Endometrium (tissue), 2 donors: ENCODE measurements at regions not wholly inside any gene's neighbourhood (a gene's known extent, or its start where the extent isn't known, plus 50 kb on each side); places are given as distances from the start of the nearest gene placed in this dataset.

ENCODE experiments used
- FAIRE-seq: peaks from 2 replicates; lab custom pipeline; 2012; peaks lifted over from hg19 to GRCh38; lab: Jason Lieb, UNC
- donor health status: control.
- donor health status: control.

DNA sequence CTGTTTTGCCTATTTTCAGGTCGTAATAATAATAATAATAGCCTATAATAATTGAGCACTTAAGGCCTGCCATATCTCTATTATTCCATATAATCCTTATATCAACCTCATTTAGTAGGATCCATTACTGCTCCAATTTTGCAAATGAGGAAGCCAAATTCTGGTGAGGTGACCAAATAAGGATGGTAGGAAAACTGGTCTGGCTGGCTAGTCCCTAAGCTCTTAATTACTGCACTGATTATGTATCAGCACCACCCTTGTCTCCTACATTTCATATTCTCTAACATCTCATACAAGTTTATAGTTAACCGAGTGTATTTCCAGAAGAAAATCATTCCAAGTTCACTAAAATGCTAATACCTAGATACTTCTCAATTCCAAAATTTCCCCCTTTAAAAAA is 166.5 kb upstream of the RGMB start:
- no peak for FAIRE-seq

GRCh38 chr5:98608052-98608451 is 165.4 kb upstream of the RGMB start:
- no peak for FAIRE-seq

DNA sequence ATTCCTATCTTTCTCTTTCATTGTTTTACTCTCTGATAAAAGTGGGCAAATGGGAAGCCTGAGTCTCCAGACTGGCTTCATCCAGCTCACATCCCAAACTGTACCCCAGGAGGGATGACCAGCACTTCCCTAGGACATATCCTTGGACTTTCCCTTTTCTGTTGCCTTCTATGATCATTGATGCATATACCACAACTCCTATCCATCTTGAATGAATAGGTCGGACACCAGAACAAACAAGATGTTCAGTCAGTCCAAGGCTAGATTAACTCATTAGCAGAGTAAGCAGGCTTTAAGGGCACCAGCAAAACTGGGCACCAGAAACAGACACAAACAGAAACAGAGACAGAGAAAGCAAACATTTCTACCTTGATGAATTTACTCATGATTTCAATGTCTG is 159.1 kb upstream of the RGMB start:
- FAIRE-seq, result no peak

DNA sequence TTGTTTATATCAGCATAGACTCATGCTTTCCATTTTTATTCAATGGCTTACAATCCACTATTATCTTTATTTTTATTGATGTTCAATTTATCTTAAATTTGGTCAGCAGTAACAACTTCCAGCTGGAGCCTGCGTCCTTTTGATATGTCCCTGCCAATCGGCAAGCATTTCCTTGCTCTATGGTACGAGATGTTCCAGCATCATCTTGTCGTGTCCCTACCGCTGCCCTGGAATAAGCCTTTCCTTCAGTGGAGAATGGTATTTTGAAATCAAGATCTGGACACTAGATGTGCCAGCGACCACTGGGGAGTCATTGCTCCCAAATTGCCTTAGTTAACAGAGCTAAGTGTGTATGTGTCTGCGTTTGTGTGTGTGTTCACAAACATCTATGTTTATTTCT is 151.6 kb upstream of the RGMB start:
- no peak for FAIRE-seq

DNA sequence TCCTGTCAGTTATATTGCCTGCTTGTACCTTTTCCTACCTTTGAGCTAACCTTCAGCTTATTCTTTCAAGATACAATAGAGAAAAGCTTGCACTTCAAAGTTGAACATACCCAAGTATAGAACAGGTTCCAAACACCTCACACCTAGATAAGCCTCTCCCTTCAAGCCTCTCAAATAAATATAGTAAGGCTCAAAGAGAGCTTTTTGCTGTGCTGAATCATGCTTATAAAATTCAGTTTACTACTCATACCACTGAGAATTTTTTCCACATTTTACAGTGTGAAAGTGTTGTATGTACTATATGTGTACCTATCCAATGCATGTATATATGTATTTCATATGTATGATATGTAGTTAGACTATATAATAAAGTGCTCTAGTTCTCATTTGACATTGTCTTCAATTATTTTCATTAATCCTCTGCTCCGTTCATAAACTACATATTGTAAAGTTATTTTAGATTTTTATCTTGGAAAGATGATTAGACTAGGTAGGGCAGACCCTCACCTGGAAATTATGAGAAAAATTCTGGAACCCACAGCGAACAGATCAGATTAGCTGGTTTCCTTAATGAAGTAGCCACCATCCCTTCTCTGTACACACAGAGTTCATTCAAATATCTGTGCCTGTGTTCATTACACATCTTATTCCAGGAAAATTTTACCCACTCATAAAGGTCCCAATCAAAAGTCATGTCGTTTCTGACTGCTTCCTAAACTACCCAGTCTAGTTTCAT is 149.2 kb upstream of the RGMB start:
- FAIRE-seq, result no peak

GRCh38 chr5:98627121-98627520 is 146.3 kb upstream of the RGMB start:
- no peak for FAIRE-seq

- no peak for FAIRE-seq
Measured at GRCh38 chr5:98630621-98631020, 142.8 kb upstream of the RGMB start.

DNA sequence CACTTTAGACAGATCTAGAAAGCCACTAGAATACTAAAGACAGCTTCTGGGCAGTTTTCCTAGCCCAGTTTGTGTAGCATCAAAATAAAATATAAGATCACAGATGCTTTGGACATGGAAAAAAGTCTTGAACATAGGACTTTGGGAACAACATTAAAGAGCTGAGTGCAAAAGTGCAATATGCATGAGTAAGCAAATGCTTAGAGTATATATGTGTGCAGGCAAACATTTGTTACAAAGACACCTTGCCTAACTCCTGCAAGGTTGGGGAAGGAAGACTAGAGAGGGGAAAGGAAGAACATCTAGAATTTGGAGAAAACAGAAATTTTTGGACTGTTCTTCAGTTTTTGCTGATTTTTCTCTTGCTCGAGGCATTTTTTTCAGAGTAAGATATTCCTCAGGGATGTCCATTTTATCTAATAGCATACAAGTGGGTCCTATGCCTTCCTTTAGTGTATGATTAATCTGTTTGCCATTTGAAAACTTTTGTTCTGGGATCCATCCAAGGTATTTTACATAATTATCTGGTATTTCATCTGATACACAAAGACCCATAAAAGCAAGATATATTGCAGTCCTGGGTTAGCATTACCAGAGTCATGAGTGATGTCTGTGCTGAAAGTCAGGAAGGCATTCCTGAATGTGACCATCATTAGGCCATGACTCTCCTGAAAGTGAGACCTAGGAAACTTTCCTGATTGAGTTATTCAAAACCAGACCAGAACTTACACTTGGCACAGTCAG is 142.0 kb upstream of the RGMB start:
- FAIRE-seq, result no peak

DNA sequence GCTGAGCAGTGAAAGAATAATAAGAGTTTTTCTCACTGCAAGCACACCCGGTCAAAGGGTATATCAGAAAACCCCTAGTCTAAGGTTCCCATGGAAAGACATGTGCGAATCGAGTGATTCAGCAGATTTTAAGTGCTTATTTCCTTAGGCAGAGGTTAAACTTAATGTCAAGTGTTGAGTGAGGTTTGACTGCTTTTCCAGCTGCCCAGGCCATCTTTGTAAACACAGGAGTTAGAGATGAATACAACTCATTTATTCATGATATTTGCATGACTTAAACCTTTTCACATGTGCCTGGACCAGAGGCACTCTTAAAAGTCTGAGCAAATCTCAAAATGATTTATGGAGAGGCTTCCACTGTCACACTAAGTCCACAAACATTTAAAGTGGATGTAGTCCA is 137.8 kb upstream of the RGMB start:
- no peak for FAIRE-seq

- no peak for FAIRE-seq
Measured at GRCh38 chr5:98637116-98637515, 136.3 kb upstream of the RGMB start.

DNA sequence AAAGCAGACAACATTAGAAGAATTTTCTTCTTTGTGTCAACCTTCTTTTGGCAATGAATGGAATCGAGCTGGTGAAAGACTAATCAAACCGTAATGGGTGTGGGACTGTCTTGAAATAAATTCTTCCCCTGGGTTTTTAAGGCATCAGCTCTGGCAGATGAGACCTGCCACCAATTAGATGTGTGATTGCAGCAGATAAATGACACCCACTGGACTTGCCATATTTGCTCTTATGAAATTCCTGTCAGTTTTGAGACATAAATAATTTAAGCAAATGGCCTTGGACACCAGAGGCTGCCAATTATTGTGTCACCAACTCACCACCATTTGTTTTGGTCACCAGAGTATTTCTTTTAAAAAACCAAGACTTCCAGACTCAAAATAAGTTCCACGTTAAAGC is 135.9 kb upstream of the RGMB start:
- FAIRE-seq, result no peak

- FAIRE-seq, result no peak
Measured at GRCh38 chr5:98638111-98638510, 135.4 kb upstream of the RGMB start.

DNA sequence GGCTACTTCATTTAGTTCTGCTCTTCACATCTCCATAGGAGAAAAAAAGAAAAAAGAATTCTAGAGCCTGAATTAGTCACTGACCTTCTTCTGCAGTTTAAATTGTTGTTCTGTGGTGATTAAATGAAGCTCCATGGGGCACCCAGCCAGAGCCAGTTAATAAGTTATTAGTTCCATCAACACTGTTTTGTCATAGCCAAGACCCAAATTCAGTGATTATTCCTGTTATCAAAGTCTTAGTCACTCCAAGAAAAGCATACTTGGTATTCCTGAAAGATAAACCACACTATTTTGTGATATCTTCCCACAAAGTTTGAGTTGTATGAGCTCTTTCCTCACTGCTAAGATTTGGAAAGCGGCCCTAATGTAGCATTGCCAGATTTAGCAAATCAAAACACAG is 134.8 kb upstream of the RGMB start:
- no peak for FAIRE-seq

GRCh38 chr5:98639274-98639673 is 134.2 kb upstream of the RGMB start:
- FAIRE-seq, result no peak

DNA sequence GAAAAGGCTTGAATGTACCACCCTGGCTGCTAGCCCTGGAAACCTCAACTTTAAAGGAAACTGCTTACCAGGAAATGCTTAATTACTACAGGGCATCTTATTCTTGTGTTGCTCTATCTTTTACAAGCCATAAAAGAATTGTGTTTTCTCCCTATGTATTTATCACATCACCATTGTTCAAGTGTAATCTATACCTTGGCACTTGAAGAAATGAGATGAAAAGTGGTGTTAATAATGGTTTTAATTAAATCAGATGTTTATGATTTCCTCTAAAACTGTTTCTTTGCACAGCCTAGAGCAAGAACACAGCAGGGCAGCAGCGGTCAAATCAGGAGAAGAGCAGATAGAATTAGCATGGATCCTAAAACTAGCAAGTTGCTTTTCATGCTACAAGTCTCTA is 131.8 kb upstream of the RGMB start:
- FAIRE-seq, result no peak

- no peak for FAIRE-seq
Measured at GRCh38 chr5:98643569-98643968, 129.9 kb upstream of the RGMB start.

GRCh38 chr5:98651715-98652114 is 121.7 kb upstream of the RGMB start:
- no peak for FAIRE-seq

DNA sequence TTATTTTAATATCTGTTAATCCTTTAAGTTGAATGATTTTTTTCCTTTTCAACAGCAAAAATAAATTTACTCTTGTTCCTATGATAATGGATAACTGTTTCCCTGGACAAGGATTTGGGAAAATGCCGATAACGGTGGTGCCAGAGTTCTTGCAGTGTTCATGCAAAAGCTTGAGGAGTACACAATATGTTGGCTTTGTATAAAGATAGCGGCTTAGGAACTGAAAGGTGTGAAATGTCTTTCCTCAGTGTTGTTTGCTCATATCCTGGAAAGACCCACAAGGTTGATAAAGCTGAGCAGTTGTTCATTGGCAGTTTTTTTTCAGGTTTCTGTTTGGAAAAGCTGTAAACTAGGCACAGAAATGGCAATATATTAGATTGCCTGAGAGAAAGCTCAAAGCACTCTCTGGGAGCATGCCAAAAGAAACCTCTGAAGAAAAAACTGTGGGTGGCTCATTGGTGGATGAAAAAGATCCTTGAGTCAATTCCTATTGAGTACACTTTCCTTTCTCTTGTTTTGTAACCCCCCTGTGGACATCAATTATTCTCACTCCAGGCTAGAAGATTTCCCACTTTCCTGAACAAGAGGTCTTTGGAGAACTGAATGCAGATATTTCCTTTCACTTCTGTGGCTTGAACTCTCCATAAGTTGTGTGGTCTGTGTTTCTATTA is 117.2 kb upstream of the RGMB start:
- no peak for FAIRE-seq

DNA sequence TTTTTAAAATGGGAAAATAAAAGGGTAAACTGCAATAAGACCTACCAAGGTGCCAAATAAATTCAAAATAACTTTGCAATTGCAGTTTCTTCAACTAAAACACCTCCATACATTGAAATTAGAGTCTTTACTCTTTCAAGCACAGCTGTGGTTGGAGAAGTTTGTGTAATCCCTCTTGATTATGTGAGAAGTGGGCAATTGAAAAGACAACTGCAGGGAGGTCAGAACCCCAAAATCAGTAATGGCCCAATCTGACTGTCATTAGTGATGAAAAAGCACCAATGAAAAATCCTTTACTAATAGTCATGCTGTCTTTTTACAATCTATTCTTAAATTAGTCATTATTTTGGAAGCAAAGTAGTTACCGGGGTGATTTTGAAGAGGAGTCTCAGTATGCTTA is 116.7 kb upstream of the RGMB start:
- FAIRE-seq, result no peak

DNA sequence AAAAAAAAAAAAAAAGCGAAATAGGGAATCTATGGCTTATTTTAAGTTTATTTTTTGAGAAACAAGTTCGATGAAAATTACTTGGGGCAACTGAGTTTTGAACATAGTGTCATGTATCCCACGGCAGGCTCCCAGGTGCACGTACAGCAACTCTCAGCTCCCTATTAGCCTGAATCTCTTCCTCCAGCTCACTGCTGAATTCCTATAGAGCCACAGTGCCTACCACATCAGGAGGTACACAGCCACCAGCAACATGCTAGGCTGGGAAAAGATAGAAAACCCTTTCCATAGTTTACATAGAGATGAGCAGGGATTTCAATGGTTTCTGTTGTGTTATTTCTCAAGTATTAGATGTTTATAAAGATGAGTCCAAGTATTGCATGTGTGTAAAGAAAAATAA is 115.9 kb upstream of the RGMB start:
- FAIRE-seq, result no peak

DNA sequence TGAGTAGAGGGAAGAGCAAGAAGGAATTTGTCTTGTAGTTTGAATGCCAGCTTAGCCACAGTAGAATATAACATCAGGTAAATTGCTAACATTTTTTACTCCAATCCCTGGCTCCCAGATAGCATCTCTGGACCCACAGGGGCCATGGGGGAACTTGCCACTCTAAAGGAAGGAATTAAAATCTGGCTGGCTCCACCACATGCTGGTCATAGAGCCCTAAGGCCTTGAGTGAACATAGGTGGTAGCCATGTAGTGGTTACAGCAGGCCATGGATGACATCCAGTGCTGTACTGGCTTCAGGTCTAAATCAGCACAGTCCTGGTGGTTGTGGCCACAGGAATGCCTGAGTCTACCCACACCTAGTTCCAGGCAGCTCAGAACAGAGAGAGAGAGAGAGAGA is 109.9 kb upstream of the RGMB start:
- no peak for FAIRE-seq

DNA sequence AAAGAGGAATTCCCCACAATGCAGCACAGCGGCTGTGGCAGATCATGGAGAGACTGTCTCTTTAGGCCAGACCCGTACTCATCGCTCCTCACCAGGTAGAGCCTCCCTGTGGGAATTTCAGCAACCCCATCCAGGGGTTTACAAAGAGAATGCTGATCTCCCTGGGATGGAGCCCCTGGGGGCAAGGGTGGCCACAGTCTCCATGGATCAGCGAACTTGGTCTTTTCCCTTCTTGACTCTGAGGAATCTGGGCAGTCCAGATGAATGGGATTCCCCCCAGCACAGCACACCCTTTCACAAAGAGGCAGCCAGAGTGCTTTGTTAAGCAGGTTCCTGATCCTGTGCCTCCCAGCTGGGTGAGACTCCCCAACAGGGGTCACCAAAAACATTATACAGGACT is 108.7 kb upstream of the RGMB start:
- FAIRE-seq, result no peak

- no peak for FAIRE-seq
Measured at GRCh38 chr5:98679963-98680362, 93.5 kb upstream of the RGMB start.

GRCh38 chr5:98690002-98690401 is 83.5 kb upstream of the RGMB start:
- FAIRE-seq, result no peak
